Thyroid gland (tissue), 4 donors: ENCODE measurements at regions not wholly inside any gene's neighbourhood (a gene's known extent, or its start where the extent isn't known, plus 50 kb on each side); places are given as distances from the start of the nearest gene placed in this dataset.

Experiments used
- DNase-seq, 2 donors: peaks; one replicate each; pipeline ENCODE4 v3.0.0-alpha.2; 2019
- H3K27ac ChIP-seq, 3 donors: fragments of 200-600 bp; sonication (generic); 1 replicate in 2 of 3; 2 replicates in 1 of 3; pipeline ENCODE4 v1.5.1; 2016 to 2019; ENCODE audit warnings: mild to moderate bottlenecking in 1 of 3, moderate library complexity in 1 of 3
- H3K27me3 ChIP-seq: fragments of 200-600 bp; sonication (generic); one replicate; pipeline ENCODE4 v1.5.1; 2019
- H3K36me3 ChIP-seq, 2 donors: fragments of 200-600 bp; sonication (generic); one replicate each; pipeline ENCODE4 v1.5.1; 2016 to 2019
- H3K4me1 ChIP-seq, 2 donors: fragments of 200-600 bp; sonication (generic); one replicate each; pipeline ENCODE4 v1.5.1; 2017 to 2019
- H3K4me3 ChIP-seq, 3 donors: fragments of 200-600 bp; sonication (generic); replicated peaks in 1 of 3; 1 replicate in 2 of 3; 2 replicates in 1 of 3; pipeline ENCODE4 v1.5.1; 2016; ENCODE audit warnings: mild to moderate bottlenecking in 1 of 3
- H3K9me3 ChIP-seq: fragments of 200-600 bp; sonication (generic); one replicate; pipeline ENCODE4 v1.5.1; 2017
- POLR2A ChIP-seq, 2 donors: fragments of 450-650 bp; IDR thresholded peaks; one replicate each; pipeline ENCODE4 v1.6.1; 2017; ENCODE audit warnings: antibody characterized with exemption in 2 of 2, mild to moderate bottlenecking in 2 of 2, moderate library complexity in 1 of 2
- WGBS, 2 donors: methylation state at CpG; one replicate each; pipeline ENCODE4 v1.1.5; 2017; 5-methylcytosine and 5-hydroxymethylcytosine counted together
- intact Hi-C: fragments of 100-400 bp; cut with DNase I; formaldehyde crosslinking; loops from one replicate; pipeline ENCODE4 v1.15.1; 2023
- TF ChIP-seq, protein P1 (sequence below), 6 experiments: fragments of 200-600 bp in 3 of 6; fragments of 450-650 bp in 3 of 6; sonication (generic) in 3 of 6; IDR thresholded peaks; one replicate each; pipeline ENCODE4 v1.5.1; 2016 to 2019; ENCODE audit warnings: antibody characterized with exemption in 6 of 6, mild to moderate bottlenecking in 2 of 6, inconsistent platforms in 1 of 6, moderate library complexity in 1 of 6

DNA sequence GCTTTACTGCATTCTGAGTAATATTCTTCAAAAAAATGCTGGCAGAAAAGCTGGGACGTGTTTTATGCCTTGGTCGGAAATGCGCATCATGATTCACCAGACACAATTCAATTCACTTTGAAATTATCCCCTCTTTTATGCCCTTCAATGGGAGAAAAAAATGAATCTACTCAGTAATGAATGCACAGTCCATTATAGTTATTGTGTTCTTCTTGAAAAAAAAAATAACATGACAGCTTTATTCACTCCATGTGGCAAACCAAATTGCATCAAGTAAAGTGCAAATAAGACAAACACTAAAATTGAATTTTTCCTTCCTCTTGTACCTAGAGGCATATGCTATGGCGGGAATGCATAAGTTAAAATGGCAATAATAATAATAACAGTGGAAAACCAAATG is 159.4 kb upstream of the IFNG-AS1 start:
- Histone ChIP-seq H3K9me3 (no peaks in the 10 kb centered on the region), H3K36me3 (no peaks in the 10 kb centered on the region), H3K4me1 (no peaks in the 10 kb centered on the region), H3K27me3 (no peaks in the 10 kb centered on the region), H3K4me3 (no peak overlapping the region), H3K27ac (no peak overlapping the region)
- intact Hi-C loops, result no loop called here
- TF ChIP-seq, protein P1, sequence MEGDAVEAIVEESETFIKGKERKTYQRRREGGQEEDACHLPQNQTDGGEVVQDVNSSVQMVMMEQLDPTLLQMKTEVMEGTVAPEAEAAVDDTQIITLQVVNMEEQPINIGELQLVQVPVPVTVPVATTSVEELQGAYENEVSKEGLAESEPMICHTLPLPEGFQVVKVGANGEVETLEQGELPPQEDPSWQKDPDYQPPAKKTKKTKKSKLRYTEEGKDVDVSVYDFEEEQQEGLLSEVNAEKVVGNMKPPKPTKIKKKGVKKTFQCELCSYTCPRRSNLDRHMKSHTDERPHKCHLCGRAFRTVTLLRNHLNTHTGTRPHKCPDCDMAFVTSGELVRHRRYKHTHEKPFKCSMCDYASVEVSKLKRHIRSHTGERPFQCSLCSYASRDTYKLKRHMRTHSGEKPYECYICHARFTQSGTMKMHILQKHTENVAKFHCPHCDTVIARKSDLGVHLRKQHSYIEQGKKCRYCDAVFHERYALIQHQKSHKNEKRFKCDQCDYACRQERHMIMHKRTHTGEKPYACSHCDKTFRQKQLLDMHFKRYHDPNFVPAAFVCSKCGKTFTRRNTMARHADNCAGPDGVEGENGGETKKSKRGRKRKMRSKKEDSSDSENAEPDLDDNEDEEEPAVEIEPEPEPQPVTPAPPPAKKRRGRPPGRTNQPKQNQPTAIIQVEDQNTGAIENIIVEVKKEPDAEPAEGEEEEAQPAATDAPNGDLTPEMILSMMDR (IDR thresholded peaks at IDR 0.05), result no peak
- TF ChIP-seq POLR2A (IDR thresholded peaks at IDR 0.05), result no peak
- WGBS, 2 donors, result 96 to 97% methylated on average over 4 of the region's 4 CpGs
- no peak for DNase-seq

- 94 to 100% methylated on average over 2 of the region's 2 CpGs for WGBS, 2 donors
- no peak for DNase-seq
- Histone ChIP-seq H3K9me3 (no peaks in the 10 kb centered on the region), H3K27ac (no peak overlapping the region), H3K4me3 (no peak overlapping the region), H3K27me3 (no peaks in the 10 kb centered on the region), H3K4me1 (no peaks in the 10 kb centered on the region), H3K36me3 (no peaks in the 10 kb centered on the region)
- no peak for TF ChIP-seq POLR2A (IDR thresholded peaks at IDR 0.05)
- TF ChIP-seq, protein P1 (IDR thresholded peaks at IDR 0.05), result no peak
- intact Hi-C loops, result no loop called here
These were observed 157.1 kb upstream of the IFNG-AS1 start for GRCh38 chr12:67832155-67832554.

GRCh38 chr12:67833602-67834001 is 155.6 kb upstream of the IFNG-AS1 start:
- no peak overlapping the region for H3K27ac ChIP-seq
- intact Hi-C loops, result no loop called here
- TF ChIP-seq, protein P1 (IDR thresholded peaks at IDR 0.05), result no peak
- TF ChIP-seq POLR2A (IDR thresholded peaks at IDR 0.05), result no peak
- H3K36me3 ChIP-seq, result no peaks in the 10 kb centered on the region
- H3K4me1 ChIP-seq, result no peaks in the 10 kb centered on the region
- no peaks in the 10 kb centered on the region for H3K27me3 ChIP-seq
- no peaks in the 10 kb centered on the region for H3K9me3 ChIP-seq
- WGBS, 2 donors, result 86 to 87% methylated on average over 5 of the region's 5 CpGs
- DNase-seq, result no peak
- H3K4me3 ChIP-seq, result no peak overlapping the region

DNA sequence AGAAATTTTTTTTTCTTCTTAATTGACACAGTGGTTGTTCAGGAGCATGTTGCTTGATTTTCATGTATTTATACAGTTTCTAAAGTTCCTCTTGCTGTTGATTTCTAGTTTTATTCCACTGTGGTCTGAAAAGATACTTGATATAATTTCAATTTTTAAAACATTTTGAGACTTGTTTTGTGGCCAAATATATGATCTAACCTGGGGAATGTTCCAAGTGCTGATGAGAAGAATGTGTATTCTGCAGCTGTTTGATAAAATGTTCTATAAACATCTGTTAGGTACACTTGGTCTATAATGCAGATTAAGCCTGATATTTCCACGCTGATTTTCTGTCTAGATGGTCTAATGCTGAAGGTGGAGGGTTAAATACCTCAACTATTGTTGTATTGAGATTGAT is 151.4 kb upstream of the IFNG-AS1 start:
- Histone ChIP-seq H3K4me1 (no peaks in the 10 kb centered on the region), H3K27me3 (no peaks in the 10 kb centered on the region), H3K36me3 (no peaks in the 10 kb centered on the region), H3K9me3 (no peaks in the 10 kb centered on the region), H3K4me3 (no peak overlapping the region), H3K27ac (no peak overlapping the region)
- no peak for DNase-seq
- no peak for TF ChIP-seq POLR2A (IDR thresholded peaks at IDR 0.05)
- TF ChIP-seq, protein P1 (IDR thresholded peaks at IDR 0.05), result no peak
- 69 to 92% methylated on average over 1 of the region's 1 CpG for WGBS, 2 donors
- intact Hi-C loops, result no loop called here

- 85 to 88% methylated on average over 2 of the region's 2 CpGs for WGBS, 2 donors
- TF ChIP-seq, protein P1 (IDR thresholded peaks at IDR 0.05), result no peak
- no peak for TF ChIP-seq POLR2A (IDR thresholded peaks at IDR 0.05)
- Histone ChIP-seq H3K27me3 (no peaks in the 10 kb centered on the region), H3K27ac (no peak overlapping the region), H3K9me3 (no peaks in the 10 kb centered on the region), H3K4me3 (no peak overlapping the region), H3K36me3 (no peaks in the 10 kb centered on the region), H3K4me1 (no peaks in the 10 kb centered on the region)
- intact Hi-C loops, result no loop called here
- no peak for DNase-seq
These were observed 147.1 kb upstream of the IFNG-AS1 start for GRCh38 chr12:67842124-67842523.
